GM21737 (cell line): ENCODE measurements at regions not wholly inside any gene's neighbourhood (a gene's known extent, or its start where the extent isn't known, plus 50 kb on each side); places are given as distances from the start of the nearest gene placed in this dataset.

Experiments
- ATAC-seq: cut with Tn5 transposase; IDR thresholded peaks from one replicate; pipeline ENCODE4 v1.9.1; 2021; ENCODE audit warnings: mild to moderate bottlenecking, moderate library complexity; ENCODE audit not compliant: unreplicated experiment

- no peak for ATAC-seq
Observed at GRCh38 chr13:40434516-40435397, 231.7 kb downstream of the FOXO1 start.

- no peak for ATAC-seq
Observed at GRCh38 chr13:40438022-40438680, 228.3 kb downstream of the FOXO1 start.

GRCh38 chr13:40438999-40439797 lies 227.2 kb downstream of the FOXO1 start:
- no peak for ATAC-seq

GRCh38 chr13:40439928-40440327 lies 226.5 kb downstream of the FOXO1 start:
- no peak for ATAC-seq

- no peak for ATAC-seq
Observed at GRCh38 chr13:40440990-40441820, 225.2 kb downstream of the FOXO1 start.

GRCh38 chr13:40442231-40442630 lies 224.2 kb downstream of the FOXO1 start:
- ATAC-seq, result no peak

- no peak for ATAC-seq
Observed at GRCh38 chr13:40442826-40443225, 223.6 kb downstream of the FOXO1 start.

- ATAC-seq, result no peak
Observed at GRCh38 chr13:40444241-40444640, 222.2 kb downstream of the FOXO1 start.

- peak; percentile 99 for ATAC-seq
Observed at GRCh38 chr13:40445557-40445990, 220.9 kb downstream of the FOXO1 start.

- no peak for ATAC-seq
Observed at GRCh38 chr13:40446365-40446764, 220.1 kb downstream of the FOXO1 start.

GRCh38 chr13:40447857-40448256 lies 218.6 kb downstream of the FOXO1 start:
- ATAC-seq, result no peak

- no peak for ATAC-seq
Observed at GRCh38 chr13:40452038-40452666, 214.3 kb downstream of the FOXO1 start.

- no peak for ATAC-seq
Observed at GRCh38 chr13:40452741-40453334, 213.6 kb downstream of the FOXO1 start.

- ATAC-seq, result no peak
Observed at GRCh38 chr13:40453351-40454021, 213.0 kb downstream of the FOXO1 start.

- ATAC-seq, result no peak
Observed at GRCh38 chr13:40456397-40456953, 210.0 kb downstream of the FOXO1 start.

GRCh38 chr13:40456979-40457553 lies 209.4 kb downstream of the FOXO1 start:
- no peak for ATAC-seq

- no peak for ATAC-seq
Observed at GRCh38 chr13:40457929-40458719, 208.3 kb downstream of the FOXO1 start.

GRCh38 chr13:40458720-40458990 lies 207.8 kb downstream of the FOXO1 start:
- ATAC-seq, result no peak
